Testis (tissue), 2 donors: ENCODE measurements at regions not wholly inside any gene's neighbourhood (a gene's known extent, or its start where the extent isn't known, plus 50 kb on each side); places are given as distances from the start of the nearest gene placed in this dataset.

Source experiments
- POLR2A ChIP-seq: fragments of 450-650 bp; IDR thresholded peaks from one replicate; pipeline ENCODE4 v1.6.1; 2017; ENCODE audit warnings: antibody characterized with exemption, mild to moderate bottlenecking, moderate library complexity
- TF ChIP-seq, protein P1 (sequence below), 3 experiments: fragments of 450-650 bp in 2 of 3; fragments of 200-600 bp in 1 of 3; sonication (generic) in 1 of 3; IDR thresholded peaks; one replicate each; pipeline ENCODE4 v1.5.1; 2016 to 2019; ENCODE audit warnings: antibody characterized with exemption in 3 of 3, mild to moderate bottlenecking in 2 of 3, moderate library complexity in 1 of 3

- TF ChIP-seq, protein P1, sequence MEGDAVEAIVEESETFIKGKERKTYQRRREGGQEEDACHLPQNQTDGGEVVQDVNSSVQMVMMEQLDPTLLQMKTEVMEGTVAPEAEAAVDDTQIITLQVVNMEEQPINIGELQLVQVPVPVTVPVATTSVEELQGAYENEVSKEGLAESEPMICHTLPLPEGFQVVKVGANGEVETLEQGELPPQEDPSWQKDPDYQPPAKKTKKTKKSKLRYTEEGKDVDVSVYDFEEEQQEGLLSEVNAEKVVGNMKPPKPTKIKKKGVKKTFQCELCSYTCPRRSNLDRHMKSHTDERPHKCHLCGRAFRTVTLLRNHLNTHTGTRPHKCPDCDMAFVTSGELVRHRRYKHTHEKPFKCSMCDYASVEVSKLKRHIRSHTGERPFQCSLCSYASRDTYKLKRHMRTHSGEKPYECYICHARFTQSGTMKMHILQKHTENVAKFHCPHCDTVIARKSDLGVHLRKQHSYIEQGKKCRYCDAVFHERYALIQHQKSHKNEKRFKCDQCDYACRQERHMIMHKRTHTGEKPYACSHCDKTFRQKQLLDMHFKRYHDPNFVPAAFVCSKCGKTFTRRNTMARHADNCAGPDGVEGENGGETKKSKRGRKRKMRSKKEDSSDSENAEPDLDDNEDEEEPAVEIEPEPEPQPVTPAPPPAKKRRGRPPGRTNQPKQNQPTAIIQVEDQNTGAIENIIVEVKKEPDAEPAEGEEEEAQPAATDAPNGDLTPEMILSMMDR (IDR thresholded peaks at IDR 0.05): no peak
- no peak for TF ChIP-seq POLR2A
Measured at GRCh38 chr11:33941637-33942160, 49.8 kb upstream of the LMO2 start.
